T-cell (primary cell): ENCODE measurements at regions not wholly inside any gene's neighbourhood (a gene's known extent, or its start where the extent isn't known, plus 50 kb on each side); places are given as distances from the start of the nearest gene placed in this dataset.

Experiments
- ATAC-seq, 4 experiments: fragments of 200-7000 bp in 3 of 4; fragments of 150-1000 bp in 1 of 4; cut with Tn5 transposase; replicated peaks in 1 of 4; 1 replicate in 3 of 4; 2 replicates in 1 of 4; pipeline ENCODE4 v1.10.0; 2021; ENCODE audit warnings: moderate library complexity in 3 of 4, mild to moderate bottlenecking in 2 of 4, moderate number of reproducible peaks in 1 of 4
- CTCF ChIA-PET, 2 donors: fragments of 300-600 bp; sonication (Branson Sonifier 250); formaldehyde crosslinking; loops; one replicate each; lab custom pipeline; 2022; ENCODE audit warnings: antibody characterized with exemption in 2 of 2; lab: Charles Lee
- POLR2A ChIA-PET, 2 donors: fragments of 300-600 bp; sonication (Branson Sonifier 250); formaldehyde crosslinking; loops; one replicate each; lab custom pipeline; 2022; ENCODE audit warnings: antibody characterized with exemption in 2 of 2; lab: Charles Lee
- DNase-seq, 35 experiments: peaks; one replicate each; pipeline versions ENCODE4 v3.0.0 to v3.0.0-alpha.2; 2013 to 2023
- H3K27ac ChIP-seq: one replicate; pipeline ENCODE4 v1.5.1; 2013; ENCODE audit warnings: low read length
- H3K27me3 ChIP-seq, 2 experiments: replicated peaks in 1 of 2; 1 replicate in 1 of 2; 2 replicates in 1 of 2; pipeline versions ENCODE4 v1.6.1 to v1.7.0; 2013; ENCODE audit warnings: low read length in 1 of 2, mixed read lengths in 1 of 2; ENCODE audit not compliant: control insufficient read depth in 2 of 2, insufficient read depth in 2 of 2; ENCODE audit errors: extremely low read depth in 1 of 2
- H3K36me3 ChIP-seq, 2 donors: 1 replicate in 1 of 2; 2 replicates in 1 of 2; pipeline versions ENCODE4 v1.6.1 to v1.7.0; 2013; ENCODE audit warnings: low read length in 1 of 2; ENCODE audit not compliant: control insufficient read depth in 2 of 2, insufficient read depth in 1 of 2; ENCODE audit errors: extremely low read depth in 1 of 2
- H3K4me1 ChIP-seq, 2 experiments: 1 replicate in 1 of 2; 2 replicates in 1 of 2; pipeline versions ENCODE4 v1.6.1 to v1.7.0; 2013; ENCODE audit warnings: low read length in 2 of 2, mixed read lengths in 1 of 2; ENCODE audit not compliant: insufficient read depth in 2 of 2, control insufficient read depth in 1 of 2; ENCODE audit errors: extremely low read depth in 1 of 2
- H3K4me3 ChIP-seq, 2 donors: 1 replicate in 1 of 2; 2 replicates in 1 of 2; pipeline versions ENCODE4 v1.5.1 to v1.7.0; 2013; ENCODE audit warnings: mild to moderate bottlenecking in 2 of 2, low read length in 1 of 2, moderate library complexity in 1 of 2; ENCODE audit not compliant: control insufficient read depth in 1 of 2; ENCODE audit errors: extremely low read depth in 1 of 2
- H3K9me3 ChIP-seq: 2 replicates; pipeline ENCODE4 v1.7.0; 2013
- H3K27ac Mint-ChIP-seq, 2 donors: one replicate each; pipeline ENCODE4 v1.8.0; 2020 to 2021; ENCODE audit warnings: mild to moderate bottlenecking in 2 of 2, mixed read lengths in 2 of 2
- H3K27me3 Mint-ChIP-seq, 2 donors: one replicate each; pipeline ENCODE4 v1.8.0; 2021 to 2022; ENCODE audit warnings: mixed read lengths in 2 of 2
- H3K36me3 Mint-ChIP-seq: one replicate; pipeline ENCODE4 v1.8.0; 2021; ENCODE audit warnings: mixed read lengths
- H3K4me1 Mint-ChIP-seq, 3 donors: one replicate each; pipeline ENCODE4 v1.8.0; 2020 to 2022; ENCODE audit warnings: mixed read lengths in 3 of 3, mild to moderate bottlenecking in 1 of 3
- H3K4me3 Mint-ChIP-seq, 3 donors: one replicate each; pipeline ENCODE4 v1.8.0; 2020 to 2022; ENCODE audit warnings: mild to moderate bottlenecking in 3 of 3, mixed read lengths in 3 of 3, moderate library complexity in 3 of 3
- H3K9me3 Mint-ChIP-seq, 3 donors: one replicate each; pipeline ENCODE4 v1.8.0; 2020 to 2022; ENCODE audit warnings: mixed read lengths in 3 of 3
- WGBS: methylation state at CpG from one replicate; pipeline ENCODE4 v1.1.5; 2013; ENCODE audit warnings: missing lambda C conversion rate; ENCODE audit not compliant: insufficient coverage; 5-methylcytosine and 5-hydroxymethylcytosine counted together

DNA sequence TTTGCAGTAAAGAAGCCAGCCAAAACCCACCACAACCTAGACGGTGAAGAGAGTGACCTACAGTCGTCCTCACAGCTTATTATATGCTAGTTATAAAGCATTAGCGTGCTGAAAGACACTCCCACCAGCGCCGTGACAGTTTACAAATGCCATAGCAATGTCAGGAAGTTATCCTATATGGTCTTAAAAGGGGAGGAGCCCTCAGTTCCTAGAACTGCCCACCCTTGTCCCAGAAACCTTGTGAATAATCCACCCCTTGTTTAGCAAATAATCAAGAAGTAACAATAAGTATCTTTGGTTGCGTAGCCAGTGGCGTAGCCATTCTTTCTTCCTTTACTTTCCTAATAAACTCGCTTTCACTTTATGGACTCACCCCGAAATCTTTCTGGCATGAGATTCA is 227.9 kb upstream of the ARGLU1 start:
- Mint-ChIP-seq H3K27me3 (peaks cover 0 to 7% of the 10 kb centered on the region in 2 donors), H3K27ac (no peak overlapping the region), H3K9me3 (peaks cover 0 to 3% (median 0%) of the 10 kb centered on the region in 3 donors)

DNA sequence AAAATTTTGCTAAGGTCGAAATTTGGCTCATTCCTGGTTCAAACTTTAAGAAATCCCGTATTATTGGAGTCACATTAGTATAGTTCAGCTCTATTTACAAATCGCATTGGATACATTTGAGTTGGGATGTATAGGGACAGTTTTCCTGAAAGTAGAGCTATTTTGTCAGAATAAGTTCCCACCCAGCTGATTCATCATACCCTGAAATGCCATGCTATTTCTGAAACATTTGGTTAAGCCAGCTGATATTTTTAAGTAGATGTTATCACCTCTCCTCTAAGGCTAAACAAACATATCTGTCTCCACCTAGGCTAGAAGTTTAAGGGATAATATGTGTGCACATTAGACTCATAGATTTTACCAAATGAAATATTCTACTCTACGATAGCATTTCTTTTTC is 226.2 kb upstream of the ARGLU1 start:
- peaks cover 0 to 3% (median 0%) of the 10 kb centered on the region in 3 donors for H3K9me3 Mint-ChIP-seq
- no CpG with 5 or more reads among the region's 4 CpGs for WGBS
- POLR2A ChIA-PET = no interaction called here
- H3K4me1 Mint-ChIP-seq = peaks cover 0 to 12% (median 7%) of the 10 kb centered on the region in 3 donors
- DNase-seq = no peak
- Histone ChIP-seq H3K4me1 (no peaks in the 10 kb centered on the region), H3K27ac (no peak overlapping the region), H3K9me3 (no peaks in the 10 kb centered on the region), H3K36me3 (no peaks in the 10 kb centered on the region), H3K4me3 (no peak overlapping the region), H3K27me3 (peaks cover 0 to 3% of the 10 kb centered on the region in 2 experiments)
- ATAC-seq = no peak
- H3K4me3 Mint-ChIP-seq = no peak overlapping the region
- H3K36me3 Mint-ChIP-seq = no peaks in the 10 kb centered on the region
- CTCF ChIA-PET = no interaction called here
- H3K27me3 Mint-ChIP-seq = peaks cover 0 to 7% of the 10 kb centered on the region in 2 donors
- H3K27ac Mint-ChIP-seq = no peak overlapping the region

More for the DNA sequence above, 227.9 kb upstream of the ARGLU1 start:
- Mint-ChIP-seq H3K4me1 (peaks cover 0 to 12% (median 7%) of the 10 kb centered on the region in 3 donors), H3K4me3 (peak overlapping the region; percentile 50 to 66 (median 52)), H3K36me3 (no peaks in the 10 kb centered on the region)
- ATAC-seq (no peak), DNase-seq (no peak)
- Histone ChIP-seq H3K36me3 (no peaks in the 10 kb centered on the region), H3K27me3 (peaks cover 0 to 5% of the 10 kb centered on the region in 2 experiments), H3K9me3 (no peaks in the 10 kb centered on the region), H3K4me3 (no peak overlapping the region), H3K4me1 (no peaks in the 10 kb centered on the region), H3K27ac (no peak overlapping the region)
- WGBS = 62% methylated on average over 4 of the region's 9 CpGs
- CTCF ChIA-PET = no interaction called here
- POLR2A ChIA-PET = no interaction called here

DNA sequence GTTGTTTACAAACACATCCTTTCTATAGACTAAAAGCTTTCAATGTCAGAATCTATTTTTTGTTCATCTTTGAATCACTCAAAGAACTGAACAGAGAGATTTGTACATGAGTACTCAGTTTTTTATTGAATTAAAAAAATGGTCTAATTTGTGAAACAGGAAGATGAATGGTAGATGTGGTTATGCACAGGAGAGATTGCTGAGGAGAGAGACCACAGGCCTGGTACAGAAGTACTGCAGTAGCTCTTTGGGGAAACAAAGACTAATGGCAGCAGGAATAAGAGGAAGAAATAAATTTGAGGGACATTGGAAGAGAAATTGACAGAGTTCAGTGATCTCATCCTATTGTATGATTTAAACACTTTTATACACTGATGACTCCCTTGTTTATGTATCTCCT is 222.0 kb upstream of the ARGLU1 start:
- H3K4me3 Mint-ChIP-seq = no peak overlapping the region
- no peaks in the 10 kb centered on the region for H3K36me3 Mint-ChIP-seq
- no peaks in the 10 kb centered on the region for H3K27me3 Mint-ChIP-seq
- H3K9me3 Mint-ChIP-seq = peaks cover 0 to 3% (median 3%) of the 10 kb centered on the region in 3 donors
- Histone ChIP-seq H3K4me1 (no peaks in the 10 kb centered on the region), H3K4me3 (no peak overlapping the region), H3K9me3 (no peaks in the 10 kb centered on the region), H3K36me3 (no peaks in the 10 kb centered on the region), H3K27ac (no peak overlapping the region), H3K27me3 (peaks cover 0 to 3% of the 10 kb centered on the region in 2 experiments)
- H3K27ac Mint-ChIP-seq = no peak overlapping the region
- H3K4me1 Mint-ChIP-seq = no peaks in the 10 kb centered on the region
- CTCF ChIA-PET = no interaction called here
- POLR2A ChIA-PET = no interaction called here
- ATAC-seq = no peak
- no peak for DNase-seq

DNA sequence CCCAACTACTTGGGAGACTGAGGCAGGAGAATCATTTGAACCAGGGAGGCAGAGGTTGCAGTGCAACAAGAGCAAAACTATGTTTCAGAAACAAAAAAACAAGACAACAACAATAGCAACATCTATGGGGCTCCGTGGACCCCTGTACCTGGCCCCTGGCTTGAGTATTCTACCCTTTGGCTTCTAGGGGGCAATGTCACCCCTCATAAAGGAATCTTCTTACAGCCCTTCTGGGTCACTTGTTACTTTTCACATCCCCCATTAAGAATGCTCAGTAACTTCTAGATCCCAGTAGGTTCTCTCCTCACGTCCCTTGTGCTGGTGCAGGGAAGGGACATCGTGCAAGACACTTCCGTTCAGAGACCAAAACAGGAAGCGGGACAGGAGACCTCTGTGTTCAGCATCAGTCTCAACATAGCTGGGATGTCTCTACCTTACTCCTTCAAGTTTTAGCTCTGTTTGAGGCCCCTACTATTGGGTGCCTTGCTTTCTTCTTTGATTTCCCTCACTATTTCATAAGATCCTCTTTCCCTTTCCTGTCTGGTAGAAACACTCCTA is 218.1 kb upstream of the ARGLU1 start:
- DNase-seq = no peak
- H3K9me3 ChIP-seq = no peaks in the 10 kb centered on the region
- no peak overlapping the region for H3K27ac Mint-ChIP-seq
- peaks cover 0 to 3% (median 3%) of the 10 kb centered on the region in 3 donors for H3K9me3 Mint-ChIP-seq
- CTCF ChIA-PET = no interaction called here
- ATAC-seq = no peak
- no peaks in the 10 kb centered on the region for H3K4me1 Mint-ChIP-seq
- no peak overlapping the region for H3K27ac ChIP-seq
- no peaks in the 10 kb centered on the region for H3K4me1 ChIP-seq
- POLR2A ChIA-PET = no interaction called here
- H3K36me3 ChIP-seq = no peaks in the 10 kb centered on the region
- H3K27me3 ChIP-seq = no peaks in the 10 kb centered on the region
- no peaks in the 10 kb centered on the region for H3K36me3 Mint-ChIP-seq
- H3K27me3 Mint-ChIP-seq = no peaks in the 10 kb centered on the region
- WGBS = 12% methylated on average over 5 of the region's 5 CpGs
- H3K4me3 ChIP-seq = no peak overlapping the region
- no peak overlapping the region for H3K4me3 Mint-ChIP-seq

DNA sequence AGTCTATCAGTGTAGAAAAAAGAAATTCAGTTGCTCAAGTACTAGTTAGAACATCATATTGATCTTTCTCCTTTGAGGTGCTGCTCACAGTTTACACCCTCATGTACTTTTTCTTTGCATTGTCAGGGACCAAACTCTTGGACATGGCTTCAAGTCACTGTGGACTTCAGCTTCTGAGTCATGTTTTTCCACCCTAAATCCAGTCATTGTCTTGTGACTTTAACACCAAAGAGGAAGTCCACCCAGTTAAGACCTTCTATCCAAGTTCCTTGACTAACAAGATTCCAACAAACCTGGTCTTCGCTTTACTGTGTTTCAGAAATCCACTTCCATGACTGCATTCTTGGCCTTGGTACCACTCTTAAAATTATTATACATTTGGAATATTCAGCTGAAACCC is 206.7 kb upstream of the ARGLU1 start:
- POLR2A ChIA-PET = no interaction called here
- H3K27me3 Mint-ChIP-seq = no peaks in the 10 kb centered on the region

DNA sequence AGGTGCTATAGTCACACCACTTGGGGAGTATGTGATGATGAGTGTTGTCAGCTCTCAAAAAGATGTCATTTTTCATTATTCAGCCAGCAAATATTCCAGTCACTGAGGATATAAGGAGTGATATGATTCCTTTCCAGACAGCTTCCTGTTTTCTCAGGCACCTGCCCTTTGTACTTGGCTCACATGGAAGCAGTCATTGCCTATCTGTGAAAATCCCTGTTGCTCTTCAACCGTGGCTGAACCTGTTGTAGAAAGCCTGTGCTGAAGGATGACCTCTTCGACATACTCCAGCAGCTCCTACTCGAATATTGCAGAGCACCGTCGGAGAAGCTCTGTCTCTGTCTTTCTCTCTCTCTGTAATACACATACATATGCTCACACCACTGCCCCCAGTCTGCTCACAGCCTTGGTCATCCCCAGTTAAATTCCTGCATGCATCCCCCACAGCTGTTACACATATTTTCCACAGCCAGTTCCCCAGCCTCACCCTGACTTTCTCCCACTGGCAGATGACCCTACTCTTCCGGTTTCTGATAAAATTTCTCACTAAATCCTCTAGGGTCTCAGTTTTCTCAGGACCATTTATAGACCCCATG is 204.2 kb upstream of the ARGLU1 start:
- H3K27me3 Mint-ChIP-seq = no peaks in the 10 kb centered on the region
- no peak overlapping the region for H3K4me3 ChIP-seq
- no peak for DNase-seq
- H3K36me3 Mint-ChIP-seq = no peaks in the 10 kb centered on the region
- H3K9me3 Mint-ChIP-seq = peaks cover 2 to 23% (median 22%) of the 10 kb centered on the region in 3 donors
- H3K4me1 ChIP-seq = no peaks in the 10 kb centered on the region
- no peak overlapping the region for H3K4me3 Mint-ChIP-seq
- no peak overlapping the region for H3K27ac ChIP-seq
- no peak overlapping the region for H3K27ac Mint-ChIP-seq
- H3K9me3 ChIP-seq = no peaks in the 10 kb centered on the region
- no peak for ATAC-seq
- H3K36me3 ChIP-seq = no peaks in the 10 kb centered on the region
- ChIA-PET POLR2A (no interaction called here), CTCF (no interaction called here)
- WGBS = 69% methylated on average over 5 of the region's 6 CpGs
- no peaks in the 10 kb centered on the region for H3K27me3 ChIP-seq
- H3K4me1 Mint-ChIP-seq = no peaks in the 10 kb centered on the region

More for the DNA sequence above, 206.7 kb upstream of the ARGLU1 start:
- Histone ChIP-seq H3K4me1 (no peaks in the 10 kb centered on the region), H3K9me3 (no peaks in the 10 kb centered on the region), H3K36me3 (no peaks in the 10 kb centered on the region), H3K27ac (no peak overlapping the region), H3K4me3 (no peak overlapping the region), H3K27me3 (no peaks in the 10 kb centered on the region)
- Mint-ChIP-seq H3K4me3 (no peak overlapping the region), H3K9me3 (peaks cover 0 to 16% (median 13%) of the 10 kb centered on the region in 3 donors), H3K4me1 (no peaks in the 10 kb centered on the region), H3K36me3 (no peaks in the 10 kb centered on the region), H3K27ac (no peak overlapping the region)
- ATAC-seq (no peak), DNase-seq (no peak)
- WGBS = 83% methylated on average over 1 of the region's 1 CpG
- CTCF ChIA-PET = no interaction called here
